ENCODE measurements at regions not wholly inside any gene's neighbourhood (a gene's known extent, or its start where the extent isn't known, plus 50 kb on each side); places are given as distances from the start of the nearest gene placed in this dataset.
A peak's percentile ranks its signal among the peaks of the same experiment; 100 is the strongest.

DNA sequence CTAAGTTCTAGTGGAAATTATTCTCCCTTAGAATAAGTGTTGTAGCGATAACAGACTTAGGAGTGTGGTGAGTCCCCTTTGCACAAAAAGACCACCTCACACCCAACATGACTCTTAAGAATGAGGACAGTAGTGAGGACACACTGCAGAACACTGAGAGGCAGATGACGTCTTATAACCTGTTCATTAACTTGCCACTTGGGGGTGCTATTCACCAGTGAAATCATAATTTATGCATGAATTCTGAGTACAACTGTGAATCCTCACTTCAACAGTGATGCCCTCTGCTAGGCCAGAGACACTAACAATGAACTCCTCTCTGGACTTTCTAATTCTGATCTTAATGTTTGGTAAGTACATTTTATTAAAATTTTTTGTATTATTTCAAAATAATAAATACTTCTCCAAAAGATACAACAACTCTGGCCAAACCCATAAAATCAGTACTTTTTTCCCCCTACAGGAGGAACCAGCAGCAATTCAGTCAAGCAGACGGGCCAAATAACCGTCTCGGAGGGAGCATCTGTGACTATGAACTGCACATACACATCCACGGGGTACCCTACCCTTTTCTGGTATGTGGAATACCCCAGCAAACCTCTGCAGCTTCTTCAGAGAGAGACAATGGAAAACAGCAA, 274.7 kb downstream of the DAD1 start:
- DNase-seq (ENCODE audit: low read depth) = no peak
- H3K4me3 ChIP-seq (ENCODE audit: low read length) = no peak overlapping the region
- TF ChIP-seq, protein P1, sequence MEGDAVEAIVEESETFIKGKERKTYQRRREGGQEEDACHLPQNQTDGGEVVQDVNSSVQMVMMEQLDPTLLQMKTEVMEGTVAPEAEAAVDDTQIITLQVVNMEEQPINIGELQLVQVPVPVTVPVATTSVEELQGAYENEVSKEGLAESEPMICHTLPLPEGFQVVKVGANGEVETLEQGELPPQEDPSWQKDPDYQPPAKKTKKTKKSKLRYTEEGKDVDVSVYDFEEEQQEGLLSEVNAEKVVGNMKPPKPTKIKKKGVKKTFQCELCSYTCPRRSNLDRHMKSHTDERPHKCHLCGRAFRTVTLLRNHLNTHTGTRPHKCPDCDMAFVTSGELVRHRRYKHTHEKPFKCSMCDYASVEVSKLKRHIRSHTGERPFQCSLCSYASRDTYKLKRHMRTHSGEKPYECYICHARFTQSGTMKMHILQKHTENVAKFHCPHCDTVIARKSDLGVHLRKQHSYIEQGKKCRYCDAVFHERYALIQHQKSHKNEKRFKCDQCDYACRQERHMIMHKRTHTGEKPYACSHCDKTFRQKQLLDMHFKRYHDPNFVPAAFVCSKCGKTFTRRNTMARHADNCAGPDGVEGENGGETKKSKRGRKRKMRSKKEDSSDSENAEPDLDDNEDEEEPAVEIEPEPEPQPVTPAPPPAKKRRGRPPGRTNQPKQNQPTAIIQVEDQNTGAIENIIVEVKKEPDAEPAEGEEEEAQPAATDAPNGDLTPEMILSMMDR (conservative IDR thresholded peaks at IDR 0.05; ENCODE audit: low read depth, low read length) = peak; percentile 71

DNA sequence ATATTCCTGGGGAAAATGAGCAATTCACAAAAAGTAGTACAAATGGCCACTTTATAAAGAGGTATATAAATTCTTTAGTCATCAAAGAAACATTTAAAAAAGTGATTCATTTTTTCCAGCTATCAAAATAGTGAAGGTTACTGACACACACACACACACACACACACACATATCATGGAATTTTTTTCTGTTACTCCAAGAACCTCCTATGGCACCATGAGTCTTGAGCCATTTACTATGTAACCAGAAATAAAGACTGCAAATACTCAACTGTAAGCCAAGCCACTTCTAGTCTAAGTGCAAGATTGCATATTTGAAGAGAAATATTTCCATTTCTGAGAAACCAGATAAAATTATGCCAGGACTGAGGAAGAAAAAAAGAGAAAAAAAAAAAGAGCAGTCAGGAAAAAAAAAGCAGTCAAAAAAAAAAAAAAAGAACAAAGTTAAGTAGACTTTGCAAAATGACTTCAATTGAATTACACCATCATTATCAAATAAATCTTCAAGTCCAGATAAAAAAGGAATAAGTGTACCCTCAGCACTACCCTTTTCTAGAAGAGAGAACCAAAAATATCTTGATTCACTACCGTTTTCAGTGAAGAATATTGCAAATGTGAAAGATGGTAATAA, 275.7 kb downstream of the DAD1 start:
- no peak for DNase-seq (ENCODE audit: low read depth)
- TF ChIP-seq, protein P1 (conservative IDR thresholded peaks at IDR 0.05; ENCODE audit: low read depth, low read length) = no peak

DNA sequence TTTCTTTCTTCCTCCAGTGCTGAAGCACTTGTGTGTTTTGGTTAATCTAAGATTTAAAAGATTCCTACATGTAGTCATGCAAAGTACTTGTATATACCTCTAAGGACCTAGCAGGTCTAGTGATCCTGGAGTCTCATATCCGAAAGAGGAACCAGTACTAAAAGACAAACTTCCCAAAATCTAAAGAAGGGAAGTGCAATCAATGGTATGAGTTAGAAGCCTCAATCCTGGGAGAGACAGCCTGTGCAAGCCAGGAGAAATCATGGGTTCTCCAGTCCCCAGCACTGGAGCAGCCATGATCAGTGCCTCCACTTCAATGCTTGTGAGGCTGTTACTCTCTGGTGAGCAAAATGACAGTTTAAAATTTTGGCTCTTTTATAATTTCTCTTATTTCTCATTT, 277.4 kb downstream of the DAD1 start:
- no peak for DNase-seq (ENCODE audit: low read depth)
- no peak overlapping the region for H3K4me3 ChIP-seq (ENCODE audit: low read length)
- TF ChIP-seq, protein P1 (conservative IDR thresholded peaks at IDR 0.05; ENCODE audit: low read depth, low read length) = no peak

More for the DNA sequence above, 275.7 kb downstream of the DAD1 start:
- no peak overlapping the region for H3K4me3 ChIP-seq (ENCODE audit: low read length)

DNA sequence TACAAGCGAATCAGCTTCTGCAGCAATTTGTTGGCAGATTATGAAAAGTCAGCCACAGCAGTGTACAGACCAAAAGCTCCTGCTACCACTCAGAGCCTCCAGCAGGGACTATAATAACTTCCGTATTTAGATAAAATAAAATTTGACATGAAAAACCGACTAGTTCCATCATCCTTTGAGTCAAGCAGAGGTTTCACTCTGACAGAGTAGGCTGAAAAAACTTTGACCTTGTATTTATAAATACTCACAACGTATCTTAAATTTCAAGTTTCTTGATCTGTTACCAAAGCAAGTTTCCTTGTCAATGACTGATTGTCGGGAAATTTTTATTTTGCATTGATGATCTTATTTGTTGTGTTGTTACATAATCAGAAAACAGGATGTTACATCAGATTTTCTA, 283.4 kb downstream of the DAD1 start:
- TF ChIP-seq, protein P1 (conservative IDR thresholded peaks at IDR 0.05; ENCODE audit: low read depth, low read length) = no peak
- no peak overlapping the region for H3K4me3 ChIP-seq (ENCODE audit: low read length)
- DNase-seq (ENCODE audit: low read depth) = no peak

DNA sequence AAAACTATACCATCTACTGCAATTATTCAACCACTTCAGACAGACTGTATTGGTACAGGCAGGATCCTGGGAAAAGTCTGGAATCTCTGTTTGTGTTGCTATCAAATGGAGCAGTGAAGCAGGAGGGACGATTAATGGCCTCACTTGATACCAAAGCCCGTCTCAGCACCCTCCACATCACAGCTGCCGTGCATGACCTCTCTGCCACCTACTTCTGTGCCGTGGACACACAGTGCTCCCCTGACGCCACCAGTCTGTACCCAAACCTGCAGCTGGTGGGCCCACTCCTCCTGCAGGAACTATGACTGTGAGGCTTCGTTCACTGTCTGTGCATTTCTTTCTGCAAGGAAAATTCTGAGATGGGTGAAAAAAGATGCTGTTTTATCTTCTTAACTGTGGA, 284.7 kb downstream of the DAD1 start:
- TF ChIP-seq, protein P1 (conservative IDR thresholded peaks at IDR 0.05; ENCODE audit: low read depth, low read length) = no peak
- no peak overlapping the region for H3K4me3 ChIP-seq (ENCODE audit: low read length)
- no peak for DNase-seq (ENCODE audit: low read depth)

DNA sequence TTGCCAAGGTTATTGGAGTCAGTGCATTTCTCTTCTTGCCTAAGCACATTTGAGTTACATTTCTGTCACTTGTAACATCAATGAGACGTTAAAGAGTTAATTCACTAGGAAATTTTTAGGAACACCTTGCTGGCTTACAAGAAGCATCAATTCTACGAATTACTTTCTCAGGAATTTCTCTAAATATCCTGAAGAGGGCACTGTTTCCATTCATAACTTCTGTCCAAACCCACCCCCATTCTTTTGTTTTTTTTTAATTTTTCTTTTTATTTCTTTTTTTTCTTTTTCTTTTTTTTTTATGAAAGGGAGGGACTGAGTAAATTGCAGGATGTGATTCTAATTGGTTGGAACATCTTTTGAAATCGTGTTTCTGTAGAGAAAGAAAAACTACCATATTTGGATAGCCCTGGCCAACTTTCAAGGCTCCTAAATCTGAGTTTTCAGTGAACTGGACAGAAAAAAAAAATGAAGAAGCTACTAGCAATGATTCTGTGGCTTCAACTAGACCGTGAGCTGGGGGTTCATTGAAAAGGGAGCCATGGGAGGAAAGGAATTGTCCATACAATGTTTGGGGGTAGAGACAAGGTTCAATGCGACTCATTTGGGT, 285.3 kb downstream of the DAD1 start:
- DNase-seq (ENCODE audit: low read depth) = no peak
- H3K4me3 ChIP-seq (ENCODE audit: low read length) = no peak overlapping the region
- TF ChIP-seq, protein P1 (conservative IDR thresholded peaks at IDR 0.05; ENCODE audit: low read depth, low read length) = peak; percentile 46

DNA sequence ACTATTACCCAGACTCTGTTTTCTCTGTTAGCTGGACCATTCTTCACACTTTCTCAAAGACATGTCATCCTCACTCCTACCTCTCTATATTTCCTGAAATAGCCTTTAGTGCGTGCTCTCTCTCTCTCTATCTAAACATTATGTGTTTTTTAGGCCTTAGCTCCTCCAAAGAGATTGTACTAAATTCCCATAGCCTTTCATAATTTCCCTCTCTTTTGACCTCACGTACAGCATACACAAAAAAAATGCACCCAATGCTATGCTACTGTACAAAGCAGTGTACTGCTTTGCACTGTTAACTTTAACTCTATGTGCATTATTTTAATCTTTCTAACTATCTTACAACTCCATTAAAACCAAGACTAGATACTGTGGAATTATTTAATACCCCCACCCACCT, 288.4 kb downstream of the DAD1 start:
- DNase-seq (ENCODE audit: low read depth) = no peak
- no peak overlapping the region for H3K4me3 ChIP-seq (ENCODE audit: low read length)
- TF ChIP-seq, protein P1 (conservative IDR thresholded peaks at IDR 0.05; ENCODE audit: low read depth, low read length) = no peak

All from retinal pigment epithelial cell (primary cell).